CD14-positive monocyte (primary cell): ENCODE measurements at regions not wholly inside any gene's neighbourhood (a gene's known extent, or its start where the extent isn't known, plus 50 kb on each side); places are given as distances from the start of the nearest gene placed in this dataset.

Experiments
- DNase-seq, 3 donors: peaks; one replicate each; pipeline ENCODE4 v3.0.0-alpha.2; 2011 to 2022
- H2AFZ ChIP-seq: 2 replicates; pipeline ENCODE4 v1.6.0; 2012; ENCODE audit warnings: mild to moderate bottlenecking, low read depth, low read length, inconsistent platforms; ENCODE audit not compliant: insufficient read depth, poor library complexity, severe bottlenecking
- H3K27ac ChIP-seq, 2 donors: 1 replicate in 1 of 2; 2 replicates in 1 of 2; pipeline ENCODE4 v1.5.1; 2012 to 2013; ENCODE audit warnings: low read length in 2 of 2, control low read depth in 1 of 2, inconsistent platforms in 1 of 2, low read depth in 1 of 2, mild to moderate bottlenecking in 1 of 2
- H3K27me3 ChIP-seq, 2 donors: one replicate each; pipeline versions ENCODE4 v1.6.0 to v1.6.1; 2011 to 2013; ENCODE audit warnings: low read length in 2 of 2; ENCODE audit not compliant: control insufficient read depth in 2 of 2, insufficient read depth in 2 of 2
- H3K36me3 ChIP-seq, 2 donors: replicated peaks in 1 of 2; 1 replicate in 1 of 2; 2 replicates in 1 of 2; pipeline versions ENCODE4 v1.5.1 to v1.6.1; 2012 to 2013; ENCODE audit warnings: low read length in 2 of 2, control low read depth in 1 of 2, inconsistent platforms in 1 of 2, mild to moderate bottlenecking in 1 of 2; ENCODE audit not compliant: insufficient read depth in 2 of 2, control insufficient read depth in 1 of 2
- H3K4me1 ChIP-seq, 2 donors: 1 replicate in 1 of 2; 2 replicates in 1 of 2; pipeline versions ENCODE4 v1.5.1 to v1.6.1; 2012 to 2013; ENCODE audit warnings: low read length in 2 of 2, control low read depth in 1 of 2, inconsistent platforms in 1 of 2, mild to moderate bottlenecking in 1 of 2, moderate library complexity in 1 of 2; ENCODE audit not compliant: insufficient read depth in 2 of 2, control insufficient read depth in 1 of 2
- H3K4me2 ChIP-seq: replicated peaks from 2 replicates; pipeline ENCODE3; 2012; ENCODE audit warnings: low read length, moderate library complexity, mild to moderate bottlenecking; ENCODE audit not compliant: poor library complexity, severe bottlenecking; ENCODE audit errors: extremely low read depth
- H3K4me3 ChIP-seq, 3 experiments: fragments of 200-600 bp in 1 of 3; sonication (generic) in 1 of 3; replicated peaks in 1 of 3; 1 replicate in 2 of 3; 2 replicates in 1 of 3; pipeline ENCODE4 v1.5.1; 2011 to 2013; ENCODE audit warnings: low read length in 3 of 3, mild to moderate bottlenecking in 3 of 3, control low read depth in 2 of 3, low read depth in 2 of 3, inconsistent platforms in 1 of 3, moderate library complexity in 1 of 3
- H3K79me2 ChIP-seq: 2 replicates; pipeline ENCODE4 v1.6.0; 2012; ENCODE audit warnings: mild to moderate bottlenecking, control low read depth, inconsistent platforms, low read length, moderate library complexity; ENCODE audit not compliant: insufficient read depth
- H3K9ac ChIP-seq: 2 replicates; pipeline ENCODE4 v1.6.0; 2017; ENCODE audit warnings: low read length, mild to moderate bottlenecking; ENCODE audit not compliant: insufficient read depth, poor library complexity, severe bottlenecking
- H3K9me3 ChIP-seq, 2 donors: replicated peaks in 1 of 2; 1 replicate in 1 of 2; 2 replicates in 1 of 2; pipeline versions ENCODE4 v1.5.1 to v1.6.1; 2012 to 2013; ENCODE audit warnings: low read length in 2 of 2, control low read depth in 1 of 2; ENCODE audit not compliant: control insufficient read depth in 1 of 2, insufficient read depth in 1 of 2
- H4K20me1 ChIP-seq: 2 replicates; pipeline ENCODE4 v1.6.0; 2012; ENCODE audit warnings: mild to moderate bottlenecking, low read length, control low read depth, moderate library complexity; ENCODE audit not compliant: insufficient read depth
- H3K27ac Mint-ChIP-seq, 7 donors: one replicate each; pipeline ENCODE4 v1.8.0; 2020; ENCODE audit warnings: mild to moderate bottlenecking in 7 of 7, mixed read lengths in 7 of 7, moderate library complexity in 6 of 7, inconsistent platforms in 2 of 7
- H3K27me3 Mint-ChIP-seq, 3 donors: one replicate each; pipeline ENCODE4 v1.8.0; 2021 to 2022; ENCODE audit warnings: low read depth in 3 of 3, mild to moderate bottlenecking in 3 of 3, mixed read lengths in 3 of 3, moderate library complexity in 3 of 3, inconsistent platforms in 1 of 3
- H3K36me3 Mint-ChIP-seq, 2 donors: one replicate each; pipeline ENCODE4 v1.8.0; 2020; ENCODE audit warnings: mixed read lengths in 2 of 2, inconsistent platforms in 1 of 2, mild to moderate bottlenecking in 1 of 2
- H3K4me1 Mint-ChIP-seq: one replicate; pipeline ENCODE4 v1.8.0; 2020; ENCODE audit warnings: mild to moderate bottlenecking, mixed read lengths
- H3K4me3 Mint-ChIP-seq, 2 donors: one replicate each; pipeline ENCODE4 v1.8.0; 2020; ENCODE audit warnings: mild to moderate bottlenecking in 2 of 2, mixed read lengths in 2 of 2, moderate library complexity in 1 of 2
- H3K9me3 Mint-ChIP-seq, 7 donors: one replicate each; pipeline ENCODE4 v1.8.0; 2020 to 2022; ENCODE audit warnings: mixed read lengths in 7 of 7, mild to moderate bottlenecking in 6 of 7, moderate library complexity in 6 of 7, inconsistent platforms in 2 of 7
- WGBS: methylation state at CpG from one replicate; pipeline ENCODE4 v1.1.5; 2013; ENCODE audit warnings: missing lambda C conversion rate; ENCODE audit not compliant: insufficient coverage; 5-methylcytosine and 5-hydroxymethylcytosine counted together
- intact Hi-C, 2 donors: fragments of 100-400 bp; cut with micrococcal nuclease; formaldehyde crosslinking; loops; one replicate each; pipeline versions ENCODE4 v1.15.0 to v1.15.1; 2023
- TF ChIP-seq, protein P1 (sequence below): fragments of 200-600 bp; IDR thresholded peaks from one replicate; pipeline ENCODE4 v1.8.0; 2022; ENCODE audit warnings: antibody characterized with exemption, mild to moderate bottlenecking

DNA sequence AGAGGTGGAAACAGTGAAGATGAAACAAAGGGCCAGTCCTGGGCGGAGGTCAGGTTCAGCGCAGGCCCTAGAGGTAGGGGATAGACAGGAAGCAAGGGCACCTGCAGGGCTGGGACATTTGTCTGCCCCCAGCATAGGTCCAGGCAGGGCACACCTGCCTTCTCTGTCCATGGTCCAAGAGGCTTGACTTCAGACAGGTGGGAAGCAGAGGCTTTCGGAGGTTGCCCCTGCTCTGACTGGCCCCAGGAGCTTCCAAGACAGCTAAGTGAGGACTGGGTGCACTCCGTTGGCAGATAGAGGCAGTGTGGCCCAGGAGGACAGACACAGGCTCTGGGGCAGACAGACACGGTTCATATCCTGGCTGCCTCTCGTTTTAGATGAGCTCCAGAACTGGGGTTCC lies 71.6 kb upstream of the GRB10 start:
- no peaks in the 10 kb centered on the region for H4K20me1 ChIP-seq
- DNase-seq: no peak
- H3K9ac ChIP-seq: no peak overlapping the region
- Mint-ChIP-seq H3K9me3 (peaks cover 0 to 5% (median 0%) of the 10 kb centered on the region in 7 donors), H3K4me1 (no peaks in the 10 kb centered on the region), H3K27me3 (peaks cover 0 to 5% (median 3%) of the 10 kb centered on the region in 3 donors), H3K27ac (no peak overlapping the region), H3K4me3 (no peak overlapping the region), H3K36me3 (no peaks in the 10 kb centered on the region)
- H3K4me3 ChIP-seq: no peak overlapping the region
- WGBS: 84% methylated on average over 6 of the region's 6 CpGs
- no peak overlapping the region for H3K27ac ChIP-seq
- H3K36me3 ChIP-seq: no peaks in the 10 kb centered on the region
- no peaks in the 10 kb centered on the region for H3K9me3 ChIP-seq
- TF ChIP-seq, protein P1, sequence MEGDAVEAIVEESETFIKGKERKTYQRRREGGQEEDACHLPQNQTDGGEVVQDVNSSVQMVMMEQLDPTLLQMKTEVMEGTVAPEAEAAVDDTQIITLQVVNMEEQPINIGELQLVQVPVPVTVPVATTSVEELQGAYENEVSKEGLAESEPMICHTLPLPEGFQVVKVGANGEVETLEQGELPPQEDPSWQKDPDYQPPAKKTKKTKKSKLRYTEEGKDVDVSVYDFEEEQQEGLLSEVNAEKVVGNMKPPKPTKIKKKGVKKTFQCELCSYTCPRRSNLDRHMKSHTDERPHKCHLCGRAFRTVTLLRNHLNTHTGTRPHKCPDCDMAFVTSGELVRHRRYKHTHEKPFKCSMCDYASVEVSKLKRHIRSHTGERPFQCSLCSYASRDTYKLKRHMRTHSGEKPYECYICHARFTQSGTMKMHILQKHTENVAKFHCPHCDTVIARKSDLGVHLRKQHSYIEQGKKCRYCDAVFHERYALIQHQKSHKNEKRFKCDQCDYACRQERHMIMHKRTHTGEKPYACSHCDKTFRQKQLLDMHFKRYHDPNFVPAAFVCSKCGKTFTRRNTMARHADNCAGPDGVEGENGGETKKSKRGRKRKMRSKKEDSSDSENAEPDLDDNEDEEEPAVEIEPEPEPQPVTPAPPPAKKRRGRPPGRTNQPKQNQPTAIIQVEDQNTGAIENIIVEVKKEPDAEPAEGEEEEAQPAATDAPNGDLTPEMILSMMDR: no peak
- H3K79me2 ChIP-seq: no peaks in the 10 kb centered on the region
- intact Hi-C loops: no loop called here
- H3K4me2 ChIP-seq: no peak overlapping the region
- H3K27me3 ChIP-seq: no peaks in the 10 kb centered on the region
- no peaks in the 10 kb centered on the region for H3K4me1 ChIP-seq
- H2AFZ ChIP-seq: no peak overlapping the region

DNA sequence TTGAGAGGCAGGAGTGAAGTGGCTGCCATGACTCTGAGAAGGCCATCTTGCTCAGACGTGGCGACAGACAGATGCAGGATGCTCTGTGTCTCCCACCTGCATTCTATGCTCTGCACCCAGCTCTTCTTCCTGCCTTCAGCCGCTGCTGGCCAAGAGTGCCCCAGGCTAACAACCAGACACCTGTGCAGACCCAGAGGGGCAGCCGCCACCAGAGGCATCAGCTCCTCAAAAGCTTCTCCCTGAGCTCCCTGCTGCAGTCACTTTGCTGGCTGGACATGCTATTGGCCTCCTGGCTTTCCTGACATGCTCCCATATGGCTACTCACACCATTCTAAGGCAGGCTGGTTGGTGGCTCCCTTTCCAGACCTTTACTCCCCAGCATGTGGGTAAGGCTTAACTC lies 70.6 kb upstream of the GRB10 start:
- no peak overlapping the region for H3K27ac Mint-ChIP-seq
- WGBS: 92% methylated on average over 4 of the region's 4 CpGs
- no peaks in the 10 kb centered on the region for H3K36me3 ChIP-seq
- TF ChIP-seq, protein P1: no peak
- no peaks in the 10 kb centered on the region for H3K4me1 Mint-ChIP-seq
- peaks cover 0 to 5% (median 0%) of the 10 kb centered on the region in 7 donors for H3K9me3 Mint-ChIP-seq
- no peaks in the 10 kb centered on the region for H4K20me1 ChIP-seq
- no peaks in the 10 kb centered on the region for H3K79me2 ChIP-seq
- no peaks in the 10 kb centered on the region for H3K36me3 Mint-ChIP-seq
- H3K4me2 ChIP-seq: no peak overlapping the region
- no peaks in the 10 kb centered on the region for H3K27me3 ChIP-seq
- DNase-seq: no peak
- intact Hi-C loops: no loop called here
- no peak overlapping the region for H3K4me3 ChIP-seq
- H3K4me3 Mint-ChIP-seq: no peak overlapping the region
- H3K9ac ChIP-seq: no peak overlapping the region
- no peaks in the 10 kb centered on the region for H3K4me1 ChIP-seq
- peaks cover 0 to 5% (median 2%) of the 10 kb centered on the region in 3 donors for H3K27me3 Mint-ChIP-seq
- H3K9me3 ChIP-seq: no peaks in the 10 kb centered on the region
- no peak overlapping the region for H3K27ac ChIP-seq
- no peak overlapping the region for H2AFZ ChIP-seq
